ENCODE measurements at regions not wholly inside any gene's neighbourhood (a gene's known extent, or its start where the extent isn't known, plus 50 kb on each side); places are given as distances from the start of the nearest gene placed in this dataset.
"Not testable (repeated sequence)": the region's sequence is repeated elsewhere in the genome, so short reads cannot be mapped to it uniquely, and the experiment has no call there.

GRCh38 chr10:32189400-32190084 is 133.3 kb upstream of the KIF5B start:
- Histone ChIP-seq H2BK15ac (ENCODE audit: low read depth, low read length) (no peak overlapping the region), H3K79me1 (ENCODE audit: low read depth in 1 of 2, low read length in 2 of 2) (no peaks in the 10 kb centered on the region), H3K18ac (ENCODE audit: low read depth, low read length) (no peak overlapping the region), H3K14ac (replicated peaks; ENCODE audit: low read depth, low read length) (no peak overlapping the region), H2AFZ (replicated peaks; ENCODE audit: low read length, poor library complexity) (no peak overlapping the region), H3K9ac (ENCODE audit: low read depth, low read length) (no peak overlapping the region), H2BK20ac (ENCODE audit: low read depth, low read length) (no peak overlapping the region), H2BK120ac (ENCODE audit: low read depth, low read length) (no peak overlapping the region), H3K4ac (ENCODE audit: low read depth, low read length) (no peak overlapping the region), H3K4me1 (ENCODE audit: control insufficient read depth, insufficient read depth, low read length) (no peaks in the 10 kb centered on the region), H2BK5ac (ENCODE audit: low read depth, low read length, poor library complexity, severe bottlenecking) (no peak overlapping the region), H4K91ac (ENCODE audit: insufficient read depth, low read depth, low read length) (no peak overlapping the region), H4K8ac (ENCODE audit: low read depth in 2 of 2, low read length in 2 of 2) (no peak overlapping the region), H3K36me3 (ENCODE audit: control insufficient read depth, insufficient read depth, low read length) (no peaks in the 10 kb centered on the region), H2AK9ac (replicated peaks; ENCODE audit: low read depth, low read length, poor library complexity) (no peak overlapping the region), H3K27me3 (ENCODE audit: control insufficient read depth, insufficient read depth, low read length) (peaks cover 7% of the 10 kb centered on the region), H3K56ac (ENCODE audit: extremely low read depth, insufficient read depth, low read length) (no peak overlapping the region), H2AK5ac (ENCODE audit: low read depth, low read length) (no peak overlapping the region), H3K9me3 (ENCODE audit: control insufficient read depth, insufficient read depth, low read length) (no peaks in the 10 kb centered on the region), H3K9me1 (ENCODE audit: insufficient read depth, low read length) (no peaks in the 10 kb centered on the region), H3K27ac (ENCODE audit: insufficient read depth, low read length) (no peak overlapping the region), H3K4me3 (ENCODE audit: insufficient read depth, low read depth, low read length) (no peak overlapping the region), H4K20me1 (ENCODE audit: insufficient read depth, low read length) (no peaks in the 10 kb centered on the region), H4K5ac (ENCODE audit: low read depth, low read length) (no peak overlapping the region), H3K23ac (ENCODE audit: low read depth, low read length) (no peak overlapping the region), H3K4me2 (ENCODE audit: low read depth, low read length) (no peak overlapping the region)
- no TSS peak for BruUV-seq (replicated peaks)
- dilution Hi-C loops (cut with HindIII; ENCODE audit: low sequenced_read_pairs, unreplicated experiment): no loop called here
- WGBS, 2 experiments (ENCODE audit: extremely low coverage in 2 of 2, insufficient read length in 1 of 2): no CpG with 5 or more reads among the region's 5 CpGs
- TF ChIP-seq BHLHE40 (IDR thresholded peaks at IDR 0.05; ENCODE audit: low read depth, low read length) (no peak), CTCF (conservative IDR thresholded peaks at IDR 0.05; ENCODE audit: low read depth, low read length) (0 out of 2 replicates have a peak, but pooled peaks have one; percentile 23)
- ChIA-PET CTCF (interaction anchor here (0.8 to 1.2 kb wide), 2 partner anchors 11 to 20 kb away, joined by 3 to 4 read pairs; no protein-coding TSS in a partner anchor), POLR2A (ENCODE audit: unreplicated experiment) (no interaction called here)
- intact Hi-C loops (cut with micrococcal nuclease): loop anchor here (5.0 kb wide), 1 partner anchor 818 kb away; no protein-coding TSS in a partner anchor
- ATAC-seq (ENCODE audit: low read depth) (peak; percentile 56; the same call in 1 of the 2 replicates), DNase-seq (peak; percentile 35)
- in situ Hi-C loops (cut with MboI; ENCODE audit: low sequenced_read_pairs): no loop called here

GRCh38 chr10:32188601-32189000 is 132.4 kb upstream of the KIF5B start:
- ATAC-seq (ENCODE audit: low read depth); H3K4ac ChIP-seq (ENCODE audit: low read depth, low read length); H2BK120ac ChIP-seq (ENCODE audit: low read depth, low read length); H4K5ac ChIP-seq (ENCODE audit: low read depth, low read length); H3K9me1 ChIP-seq (ENCODE audit: insufficient read depth, low read length); H2BK5ac ChIP-seq (ENCODE audit: low read depth, low read length, poor library complexity, severe bottlenecking); H3K27ac ChIP-seq (ENCODE audit: insufficient read depth, low read length); DNase-seq; H3K14ac ChIP-seq (replicated peaks; ENCODE audit: low read depth, low read length); H3K4me1 ChIP-seq (ENCODE audit: control insufficient read depth, insufficient read depth, low read length); H3K9me3 ChIP-seq (ENCODE audit: control insufficient read depth, insufficient read depth, low read length); H4K20me1 ChIP-seq (ENCODE audit: insufficient read depth, low read length); in situ Hi-C loops (cut with MboI; ENCODE audit: low sequenced_read_pairs); BruUV-seq (replicated peaks); H2AK5ac ChIP-seq (ENCODE audit: low read depth, low read length); H2BK15ac ChIP-seq (ENCODE audit: low read depth, low read length); H3K23ac ChIP-seq (ENCODE audit: low read depth, low read length); H4K91ac ChIP-seq (ENCODE audit: insufficient read depth, low read depth, low read length); H3K9ac ChIP-seq (ENCODE audit: low read depth, low read length); intact Hi-C loops (cut with micrococcal nuclease); H3K56ac ChIP-seq (ENCODE audit: extremely low read depth, insufficient read depth, low read length); H4K8ac ChIP-seq (ENCODE audit: low read depth in 2 of 2, low read length in 2 of 2); H2AFZ ChIP-seq (replicated peaks; ENCODE audit: low read length, poor library complexity); H3K4me3 ChIP-seq (ENCODE audit: insufficient read depth, low read depth, low read length); H3K18ac ChIP-seq (ENCODE audit: low read depth, low read length); POLR2A ChIA-PET (ENCODE audit: unreplicated experiment); H3K79me1 ChIP-seq (ENCODE audit: low read depth in 1 of 2, low read length in 2 of 2); dilution Hi-C loops (cut with HindIII; ENCODE audit: low sequenced_read_pairs, unreplicated experiment); H3K27me3 ChIP-seq (ENCODE audit: control insufficient read depth, insufficient read depth, low read length); H3K36me3 ChIP-seq (ENCODE audit: control insufficient read depth, insufficient read depth, low read length); H2AK9ac ChIP-seq (replicated peaks; ENCODE audit: low read depth, low read length, poor library complexity); H2BK20ac ChIP-seq (ENCODE audit: low read depth, low read length); H3K4me2 ChIP-seq (ENCODE audit: low read depth, low read length): not testable (repeated sequence)
- CTCF ChIA-PET: interaction anchor here (0.8 kb wide), 1 partner anchor 12 kb away, joined by 3 read pairs; no protein-coding TSS in a partner anchor
- 93% methylated on average over 7 of the region's 15 CpGs; no CpG with 5 or more reads in 1 of the 2 experiments for WGBS, 2 experiments (ENCODE audit: extremely low coverage in 2 of 2, insufficient read length in 1 of 2)

All from IMR-90 (cell line).